CD4-positive, alpha-beta T cell treated with Interleukin-15 for 1 hour (primary cell): ENCODE measurements at regions not wholly inside any gene's neighbourhood (a gene's known extent, or its start where the extent isn't known, plus 50 kb on each side); places are given as distances from the start of the nearest gene placed in this dataset.

Experiments used
- DNase-seq: peaks from one replicate; pipeline ENCODE4 v3.0.0-alpha.2; 2020

DNA sequence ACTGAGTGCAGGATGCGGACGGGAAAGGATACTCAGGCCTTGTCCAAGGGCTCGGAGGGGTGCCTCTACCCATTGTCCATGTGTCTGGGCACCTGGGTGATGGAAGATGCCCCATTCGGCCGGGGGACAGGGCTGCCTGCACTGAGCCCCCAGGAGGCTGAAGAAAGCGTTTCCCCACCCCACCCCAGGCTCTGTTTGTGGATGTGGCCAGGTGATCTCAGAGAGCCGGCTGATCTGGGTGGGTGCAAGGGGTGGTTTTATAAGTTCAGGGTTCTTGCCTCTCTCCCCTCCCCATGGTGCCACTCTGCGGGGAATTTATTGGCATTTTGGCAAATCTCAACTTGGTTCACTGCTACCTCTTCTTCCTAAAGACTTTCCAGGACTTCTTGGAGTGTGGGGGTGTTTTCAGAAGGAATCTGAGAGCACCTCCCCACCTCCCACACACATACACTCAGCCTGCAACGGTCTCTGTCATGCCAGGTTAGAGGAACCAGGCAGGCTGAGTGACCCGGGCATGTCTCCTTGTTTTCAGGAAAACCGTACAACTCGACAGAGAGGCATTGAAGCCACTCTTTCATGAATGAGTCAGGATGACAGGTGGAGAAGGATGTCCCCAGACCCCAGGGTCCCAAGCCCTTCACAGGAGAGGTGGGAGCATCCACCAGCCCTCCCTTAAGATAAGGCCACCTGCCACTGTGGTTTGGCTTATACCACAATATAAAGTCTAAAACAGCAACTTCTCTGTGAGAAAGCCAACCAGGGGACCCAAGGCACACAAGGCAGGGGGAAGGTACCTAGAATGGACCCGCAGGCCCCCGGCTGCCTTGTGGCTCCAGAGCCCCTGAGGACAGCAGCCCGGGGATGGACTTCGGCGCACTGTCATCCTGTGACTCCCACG lies 174.9 kb downstream of the ETS2 start:
- DNase-seq, result no peak

DNA sequence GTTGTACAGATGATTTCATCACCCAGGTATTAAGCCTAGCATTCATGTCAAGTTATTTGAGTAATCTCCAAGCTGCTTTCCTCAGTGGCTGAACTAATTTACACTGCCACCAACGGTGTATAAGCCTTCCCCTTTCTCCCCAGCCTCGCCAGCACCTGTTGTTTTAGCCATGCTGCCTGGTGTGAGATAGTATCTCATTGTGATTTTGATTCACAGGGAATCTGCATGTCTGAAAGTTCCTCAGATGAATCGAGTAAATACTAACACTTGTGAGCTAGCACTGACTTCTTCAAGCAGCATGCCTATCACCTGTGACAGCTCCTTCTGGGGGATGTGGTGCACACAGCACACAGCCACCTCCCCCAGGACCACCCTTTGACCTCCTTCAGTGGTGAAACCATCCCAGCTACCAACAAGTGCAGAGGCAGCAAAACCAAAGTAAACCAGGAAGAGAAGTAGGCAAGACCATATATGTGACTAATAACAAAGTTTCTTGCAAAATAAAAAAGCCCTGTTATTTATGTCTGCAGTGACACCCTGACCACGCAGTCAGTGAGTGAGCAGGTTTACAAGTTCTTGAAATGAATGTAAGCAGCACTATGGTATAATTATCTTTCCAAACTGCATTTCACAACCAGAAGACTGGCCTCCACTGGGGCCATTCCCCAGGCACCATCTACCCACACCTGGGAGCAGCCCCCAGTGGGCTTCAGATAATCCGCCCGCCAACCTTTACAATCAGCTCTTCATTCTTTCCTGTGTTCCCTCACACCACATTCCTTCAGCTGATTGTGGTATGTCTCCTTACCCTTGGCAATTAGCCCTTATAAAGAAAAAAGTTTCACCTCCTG lies 173.8 kb downstream of the ETS2 start:
- no peak for DNase-seq

DNA sequence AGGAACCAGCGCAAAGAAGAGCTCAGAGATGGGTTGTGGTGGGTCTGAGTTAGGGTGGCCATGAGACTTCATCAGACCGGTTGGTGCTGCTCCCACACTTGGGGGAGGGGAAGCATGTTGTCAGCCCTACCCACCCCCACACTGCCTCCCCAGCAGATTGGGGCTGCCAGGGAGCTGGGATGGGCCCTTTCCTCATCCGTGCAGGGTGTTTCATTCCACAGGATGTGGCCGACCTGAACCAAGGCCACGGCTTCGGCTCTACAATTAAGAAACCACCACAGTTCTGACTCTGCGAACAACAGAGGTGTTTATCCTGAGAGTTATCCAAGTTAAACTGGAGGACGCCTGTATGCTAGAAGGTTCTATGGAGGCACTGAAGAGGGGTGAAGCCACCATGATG lies 171.2 kb downstream of the ETS2 start:
- no peak for DNase-seq

DNA sequence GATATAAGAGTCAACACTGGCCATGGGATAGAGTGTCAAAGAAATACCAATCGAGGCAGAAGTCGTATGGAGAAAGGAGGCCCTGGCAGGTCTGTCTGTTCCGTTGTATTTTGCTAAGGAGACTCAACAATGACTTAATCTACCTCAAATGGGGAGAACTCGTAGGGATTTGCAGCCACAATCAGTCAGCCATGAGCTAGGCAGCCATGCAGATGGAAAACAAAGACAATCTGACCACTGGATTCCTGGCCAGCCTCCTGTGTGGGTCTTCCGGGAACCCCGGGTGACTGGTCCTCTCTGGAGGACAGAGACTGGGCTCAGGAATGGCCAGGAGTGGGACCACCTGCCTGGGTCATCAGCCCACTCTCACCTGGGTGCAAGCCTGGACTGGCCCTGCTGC lies 167.8 kb downstream of the ETS2 start:
- no peak for DNase-seq

DNA sequence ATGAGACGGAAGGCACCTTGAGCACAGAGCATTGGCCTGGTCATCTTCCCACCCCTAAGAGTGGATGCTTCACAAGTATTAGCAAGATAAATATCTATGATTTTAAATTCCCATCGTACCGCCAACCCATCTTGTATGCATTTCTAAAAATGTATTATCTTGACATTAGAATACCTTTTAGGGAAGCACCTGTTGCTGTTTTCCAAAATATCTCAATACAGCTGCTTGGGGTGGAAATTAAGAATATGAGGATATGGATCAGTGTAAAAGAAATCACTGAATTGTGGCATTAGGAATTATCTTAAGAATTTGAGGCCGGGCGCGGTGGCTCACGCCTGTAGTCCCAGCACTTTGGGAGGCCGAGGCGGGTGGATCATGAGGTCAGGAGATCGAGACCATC lies 166.3 kb downstream of the ETS2 start:
- DNase-seq, result no peak

DNA sequence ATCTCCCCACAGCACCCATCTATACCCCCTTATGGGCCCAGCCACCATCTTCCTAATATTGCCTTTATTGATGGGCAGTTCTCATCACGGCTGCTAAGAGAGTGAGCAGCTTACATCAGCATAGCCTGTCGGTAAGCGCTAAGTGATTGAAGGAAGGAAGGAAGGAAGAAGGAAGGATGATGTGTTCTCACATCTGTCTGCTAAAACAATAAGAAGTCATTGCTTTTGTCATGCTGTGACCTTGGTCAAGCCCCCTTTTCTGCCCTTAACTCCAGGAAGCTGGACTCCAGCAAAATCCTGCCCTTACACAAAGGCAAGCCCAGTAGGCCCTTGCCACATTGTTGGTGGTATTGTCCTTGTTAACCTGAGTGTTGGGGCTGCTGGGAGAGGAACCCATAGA lies 165.0 kb downstream of the ETS2 start:
- no peak for DNase-seq

DNA sequence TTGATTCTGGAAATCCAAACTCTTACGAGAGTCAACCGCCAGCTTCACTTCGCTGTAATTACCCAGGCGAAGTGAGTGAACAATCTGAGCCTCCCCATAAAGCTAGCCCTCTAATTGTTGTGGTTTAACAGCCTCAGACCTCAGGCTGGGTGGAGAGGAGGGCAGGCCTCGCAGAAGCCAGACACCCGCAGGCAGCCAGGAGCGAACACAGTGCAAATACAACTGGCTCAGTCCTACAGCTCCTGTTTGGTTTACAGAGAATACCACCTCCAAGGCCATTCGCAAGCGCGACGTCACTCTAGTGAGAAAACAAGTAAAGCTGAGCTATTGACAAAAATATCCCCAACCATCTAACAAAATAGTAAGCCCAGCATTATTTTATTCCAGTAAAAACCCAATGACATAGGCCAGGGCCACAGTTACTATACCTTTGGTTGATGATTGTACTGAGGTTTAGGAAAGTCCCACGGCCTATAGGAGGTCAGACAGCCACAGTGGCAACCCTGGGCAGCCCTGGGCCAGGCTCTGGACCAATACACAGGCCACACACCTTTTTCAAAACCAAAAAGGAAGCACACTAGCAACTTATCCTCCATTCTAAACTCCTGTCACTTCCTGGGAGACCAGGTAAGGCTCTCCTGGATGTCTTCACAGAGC lies 163.3 kb downstream of the ETS2 start:
- DNase-seq, result no peak

DNA sequence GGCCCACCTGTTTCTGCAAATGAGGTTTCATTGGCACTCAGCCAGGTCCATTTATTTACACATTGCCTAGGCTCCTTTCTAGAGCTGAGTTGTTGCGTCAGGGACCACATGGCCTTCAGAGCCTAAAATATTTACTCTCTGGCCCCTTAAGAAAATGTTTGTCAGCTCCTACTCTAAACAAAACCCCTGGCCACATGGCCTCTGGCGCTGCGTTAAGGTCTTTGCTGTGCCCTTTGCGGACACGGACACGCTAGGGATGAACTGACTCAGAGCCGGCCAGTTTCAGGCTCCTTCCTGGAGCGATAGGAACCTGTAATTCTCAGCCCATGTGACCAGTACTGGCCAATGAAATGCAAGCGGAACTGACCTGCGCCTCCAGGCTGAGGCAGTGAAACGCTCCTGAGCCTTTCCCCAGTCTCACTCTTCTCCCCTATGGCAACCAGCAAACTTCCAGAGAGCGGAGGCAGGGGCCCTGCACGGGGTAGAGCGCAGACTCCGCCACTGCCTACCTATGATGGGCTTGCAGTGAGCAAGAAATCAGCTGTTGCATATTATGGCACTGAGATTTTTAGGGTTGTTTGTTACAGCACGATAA lies 160.3 kb downstream of the ETS2 start:
- no peak for DNase-seq

DNA sequence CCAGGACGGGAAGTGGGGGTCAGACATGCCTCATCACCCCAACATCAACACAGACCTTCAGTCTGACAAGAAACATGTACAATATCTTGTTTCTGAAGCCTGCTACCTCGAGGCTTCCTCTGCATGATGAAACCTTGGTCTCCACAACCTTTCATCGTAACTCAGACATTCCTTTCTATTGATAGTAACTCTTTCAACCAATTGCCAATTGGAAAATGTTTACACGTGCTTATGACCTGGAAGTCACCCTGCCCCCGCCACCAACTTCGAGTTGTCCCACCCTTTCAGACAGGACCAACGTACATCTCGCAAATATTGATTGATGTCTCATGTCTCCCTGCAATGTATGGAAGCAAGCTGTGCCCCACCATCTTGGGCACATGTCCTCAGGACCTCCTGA lies 159.5 kb downstream of the ETS2 start:
- DNase-seq, result no peak

DNA sequence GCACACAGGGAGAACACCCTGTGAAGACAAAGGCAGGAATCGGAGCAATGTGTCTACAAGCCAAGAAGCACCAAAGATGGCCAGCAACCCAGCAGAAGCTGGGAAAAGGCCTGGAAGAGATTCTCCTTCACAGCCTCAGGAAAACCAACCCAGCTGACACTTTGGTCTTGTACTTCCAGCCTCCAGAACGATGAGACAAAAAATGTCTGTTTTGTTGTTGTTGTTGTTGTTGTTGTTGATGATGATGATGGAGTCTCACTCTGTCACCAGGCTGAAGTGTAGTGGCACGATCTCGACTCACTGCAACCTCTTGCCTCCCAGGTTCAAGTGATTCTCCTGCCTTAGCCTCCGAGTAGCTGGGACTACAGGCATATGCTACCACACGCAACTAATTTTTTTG lies 157.3 kb downstream of the ETS2 start:
- no peak for DNase-seq

DNA sequence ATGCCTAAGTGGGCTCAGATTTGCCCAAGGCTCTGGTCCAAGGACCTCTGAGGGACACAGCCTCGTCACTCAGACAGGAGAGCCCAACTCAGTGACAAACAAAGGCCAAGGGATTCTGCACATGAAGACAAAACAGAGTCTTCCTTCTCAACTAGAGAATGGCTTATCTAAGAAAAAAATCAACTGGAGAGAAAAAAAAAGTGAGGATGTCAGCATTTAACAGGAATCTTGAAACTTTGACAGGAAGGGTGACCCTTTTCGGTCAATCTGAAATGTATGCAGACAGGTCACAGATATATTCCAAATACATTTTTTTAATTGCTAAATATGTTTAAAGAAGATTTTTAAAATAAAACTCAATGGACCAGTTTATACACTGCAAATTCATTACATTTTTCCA lies 154.5 kb downstream of the ETS2 start:
- no peak for DNase-seq

DNA sequence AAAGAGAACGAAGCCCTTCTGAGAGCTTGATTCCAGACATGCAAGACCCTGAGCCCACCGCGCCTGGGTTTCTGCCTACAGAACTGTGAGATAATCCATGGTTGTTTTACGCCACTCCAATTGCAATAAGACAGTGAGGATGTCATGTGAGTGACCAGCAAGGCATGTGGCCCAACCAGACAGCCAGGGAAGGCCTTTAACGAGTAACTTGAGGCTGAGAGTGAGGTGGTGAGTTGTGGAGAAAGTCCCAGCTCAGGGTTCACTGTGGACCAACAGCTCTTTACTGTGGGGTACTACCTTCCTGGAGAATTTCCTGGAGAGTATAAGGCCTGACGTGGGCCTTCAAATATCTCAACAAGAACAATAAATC lies 153.9 kb downstream of the ETS2 start:
- DNase-seq, result no peak

DNA sequence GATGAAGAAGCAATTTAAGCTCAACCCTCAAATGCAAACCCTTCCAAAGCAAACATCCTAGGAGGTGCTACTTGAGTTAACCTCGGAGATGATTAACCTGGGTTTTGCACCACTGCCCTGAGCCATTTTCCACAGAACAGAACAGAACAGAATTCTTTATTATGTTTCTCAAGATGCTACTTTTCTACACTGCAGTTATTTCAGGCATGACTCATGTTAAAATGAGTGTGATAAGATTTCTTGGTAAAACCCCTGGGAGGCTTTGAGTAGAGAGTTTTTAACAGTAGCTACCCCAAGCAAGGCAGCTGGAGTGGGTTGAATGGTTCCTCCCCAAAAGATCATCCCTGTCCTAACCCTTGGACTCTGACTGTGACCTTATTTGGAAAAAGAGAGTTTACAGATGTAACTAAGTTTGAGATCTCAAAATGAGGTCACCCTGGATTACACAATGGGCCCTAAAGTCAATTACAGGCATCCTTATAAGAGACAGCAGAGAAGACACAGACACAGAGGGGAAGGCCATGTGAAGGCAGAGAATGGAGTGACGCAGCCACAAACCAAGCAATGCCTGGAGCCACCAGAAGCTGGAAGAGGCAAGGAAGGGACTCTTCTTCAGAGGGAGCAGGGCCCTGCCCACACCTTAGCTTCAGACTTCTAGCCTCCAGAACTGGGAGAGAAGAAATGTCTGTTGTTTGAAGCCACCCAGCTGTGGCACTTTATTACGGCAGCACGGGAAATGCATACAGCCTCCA lies 153.4 kb downstream of the ETS2 start:
- DNase-seq, result no peak

DNA sequence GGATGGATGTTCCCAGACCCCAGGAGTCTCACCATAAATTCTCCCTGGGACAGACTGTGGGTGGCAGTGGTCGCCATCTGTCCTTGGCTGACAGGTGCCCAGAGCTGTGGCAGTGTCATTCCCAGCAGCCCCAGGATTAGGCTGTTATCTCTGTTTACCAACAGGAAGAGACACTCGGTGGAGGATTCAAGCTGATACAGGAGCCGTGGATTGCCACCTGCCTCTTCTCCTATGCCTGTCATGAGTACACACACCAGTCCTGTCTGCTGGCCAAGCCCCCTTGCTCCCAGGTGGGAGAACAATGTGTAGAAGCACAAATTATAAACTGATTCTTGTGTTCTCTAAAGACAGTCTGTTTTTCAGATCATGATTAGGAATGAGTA lies 152.6 kb downstream of the ETS2 start:
- DNase-seq, result no peak

DNA sequence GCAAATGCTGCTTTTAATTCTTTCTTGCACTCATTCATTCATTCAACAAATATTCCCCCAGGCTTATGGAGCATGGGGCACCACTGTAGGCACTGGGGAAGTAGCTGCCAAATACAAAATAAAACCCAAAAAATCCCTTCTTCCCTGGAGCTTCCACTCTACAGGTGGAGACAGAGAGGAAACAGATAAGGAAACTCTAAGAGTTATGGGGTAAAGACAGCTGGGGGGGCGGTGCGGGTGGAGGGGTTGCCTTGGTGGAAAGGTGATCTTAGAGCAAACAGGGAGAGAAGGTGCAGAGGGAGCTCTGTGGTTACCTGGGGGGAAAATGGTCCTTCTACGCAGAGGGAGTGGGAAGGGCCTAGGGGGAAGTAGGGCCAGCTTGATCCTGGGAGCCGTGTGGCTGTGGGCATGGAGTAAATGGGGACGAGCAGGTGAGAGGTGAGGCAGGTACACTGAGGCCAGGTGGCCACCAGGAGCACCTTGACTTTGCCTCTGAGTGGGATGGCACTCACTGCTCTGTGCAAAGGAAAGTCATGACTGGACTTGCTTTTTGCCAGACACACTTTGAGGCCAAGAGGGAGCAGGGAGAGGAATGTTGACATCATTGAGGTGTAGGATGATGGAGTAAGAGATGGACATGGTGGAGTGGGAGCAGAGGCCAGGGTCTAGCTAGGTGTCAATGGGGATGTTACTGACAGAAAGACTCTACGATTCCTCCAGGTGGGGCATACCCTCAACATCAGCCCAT lies 152.0 kb downstream of the ETS2 start:
- DNase-seq, result no peak

DNA sequence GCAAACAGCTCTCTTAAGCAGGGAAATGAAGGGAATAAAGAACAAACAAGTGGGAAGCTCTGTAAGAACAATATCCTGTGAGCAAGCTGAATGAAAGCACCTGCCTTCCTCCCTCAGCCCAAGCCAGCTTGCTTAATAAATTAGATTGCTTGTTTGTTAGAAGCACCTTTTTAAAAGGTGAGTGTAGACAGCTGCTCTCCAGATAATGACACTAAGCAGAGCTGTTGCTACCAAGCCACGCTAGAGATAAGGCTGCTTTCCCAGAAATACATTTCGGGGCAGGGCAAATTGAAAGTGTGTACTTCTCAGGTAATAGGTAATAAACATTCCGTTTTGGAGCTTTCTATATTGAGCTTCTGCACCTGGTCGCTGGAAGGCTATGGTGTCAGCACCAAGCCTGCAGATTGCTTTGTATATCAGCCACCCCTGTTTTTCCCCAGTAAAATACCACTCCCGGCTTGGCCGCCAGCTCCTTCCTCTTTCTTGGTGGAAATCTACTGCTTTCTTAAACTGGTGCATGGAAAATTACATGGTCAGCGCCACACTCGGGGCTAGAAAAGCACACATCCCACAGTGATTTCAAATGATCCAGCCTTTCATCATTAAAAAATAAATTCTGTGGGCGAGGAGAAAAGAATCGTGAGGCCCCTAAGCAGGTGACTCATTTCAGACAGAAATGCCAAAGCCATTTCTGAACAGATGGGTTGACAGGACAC lies 151.3 kb downstream of the ETS2 start:
- no peak for DNase-seq

DNA sequence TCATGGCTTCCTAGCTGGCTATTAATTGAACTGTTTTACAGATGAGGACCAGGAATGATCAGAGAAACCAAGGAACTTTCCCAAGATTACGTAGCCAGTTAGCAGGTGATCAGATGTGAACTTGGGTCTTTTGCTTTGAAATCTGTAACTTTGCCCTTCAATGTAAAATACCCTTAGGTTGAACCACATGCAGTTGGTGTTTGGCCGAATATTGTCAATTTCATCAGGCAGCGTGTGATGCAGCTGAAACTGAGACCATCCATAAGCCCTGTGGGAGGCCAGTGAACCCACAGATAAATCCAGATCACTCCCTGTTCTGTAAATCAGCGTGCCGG lies 150.8 kb downstream of the ETS2 start:
- DNase-seq, result no peak

DNA sequence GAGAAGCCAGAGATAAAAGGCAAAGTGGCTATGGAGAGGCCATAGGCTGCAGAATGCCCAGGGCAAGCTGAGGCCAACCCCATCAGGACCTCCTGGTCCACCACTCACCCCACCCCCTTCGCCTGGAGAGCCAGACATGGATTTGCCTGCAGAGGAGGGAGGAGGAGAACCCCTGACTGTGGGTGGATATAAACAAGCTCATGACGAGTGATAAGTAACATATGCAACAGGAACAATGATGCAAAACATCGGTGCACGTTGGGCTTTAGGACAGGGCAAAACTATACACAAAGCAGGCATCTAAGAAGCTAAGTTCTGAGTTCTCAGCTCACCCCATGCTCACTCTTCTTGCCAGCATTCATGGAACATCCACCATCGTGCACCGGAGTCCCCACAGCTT lies 150.3 kb downstream of the ETS2 start:
- no peak for DNase-seq

DNA sequence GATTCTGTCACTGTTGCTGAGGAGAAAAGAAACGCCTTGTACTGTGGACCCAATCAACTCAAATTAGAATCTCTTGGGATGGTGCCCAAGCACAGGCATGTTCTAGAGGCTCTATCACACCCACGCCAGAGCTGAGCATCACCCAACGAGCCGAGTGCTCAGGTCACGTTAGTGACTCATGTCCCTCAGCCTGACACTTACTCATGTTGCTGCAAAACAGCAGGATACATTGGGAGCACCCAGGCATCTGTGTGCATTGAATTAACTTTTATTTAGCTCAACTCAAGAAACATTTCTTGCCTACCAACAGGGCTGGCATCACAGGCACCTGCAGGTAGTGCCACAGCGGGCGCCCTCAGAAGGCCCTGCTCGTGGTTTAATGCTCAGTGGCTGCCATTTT lies 149.8 kb downstream of the ETS2 start:
- DNase-seq, result no peak

DNA sequence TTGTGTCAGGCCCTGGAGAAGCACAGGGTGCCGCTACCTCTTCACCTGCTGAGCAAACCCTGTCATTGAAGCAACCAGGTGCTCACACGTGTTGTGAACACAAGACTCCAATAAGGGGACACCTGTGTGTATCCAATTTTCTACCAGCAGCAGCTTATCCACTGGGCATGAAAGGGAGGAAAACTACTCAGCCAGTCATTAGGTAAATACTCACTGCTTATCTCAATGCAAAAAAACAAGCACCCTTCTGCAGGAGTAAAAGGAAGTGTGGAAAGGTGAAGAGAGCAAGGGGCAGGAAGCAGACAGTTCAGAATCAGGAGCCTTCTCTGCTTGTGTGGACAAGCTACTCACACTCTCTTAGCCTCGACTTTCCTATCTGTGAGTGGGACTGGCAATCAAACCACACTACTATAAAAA lies 148.9 kb downstream of the ETS2 start:
- no peak for DNase-seq

DNA sequence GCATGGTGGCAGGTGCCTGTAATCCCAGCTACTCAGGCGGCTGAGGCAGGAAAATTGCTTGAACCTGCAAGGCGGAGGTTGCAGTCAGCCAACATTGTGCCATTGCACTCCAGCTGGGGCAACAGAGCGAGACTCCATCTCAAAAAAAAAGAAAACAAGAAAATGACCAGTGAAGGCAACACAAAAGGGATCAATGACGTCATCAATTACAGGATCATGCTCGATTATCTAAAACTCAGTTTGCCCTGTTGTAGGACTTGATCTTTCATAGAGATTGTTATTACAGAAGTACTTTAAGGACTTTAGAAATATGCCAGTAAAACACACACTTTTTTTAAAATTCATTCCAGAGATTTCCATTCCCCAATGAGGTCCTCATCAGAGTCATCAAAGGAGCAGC lies 147.8 kb downstream of the ETS2 start:
- DNase-seq, result no peak
